NOMO-1 treated with DMSO at 0.1 percent for 48 hours (cell line): ENCODE measurements at regions not wholly inside any gene's neighbourhood (a gene's known extent, or its start where the extent isn't known, plus 50 kb on each side); places are given as distances from the start of the nearest gene placed in this dataset.
A peak's percentile ranks its signal among the peaks of the same experiment; 100 is the strongest.
"Not testable (repeated sequence)": the region's sequence is repeated elsewhere in the genome, so short reads cannot be mapped to it uniquely, and the experiment has no call there.

ENCODE experiments used
- DNase-seq: peaks from one replicate; lab custom pipeline; 2025; ENCODE audit not compliant: unreplicated experiment; lab: John Stamatoyannopoulos, UW

- no peak for DNase-seq
Observed at GRCh38 chr21:35711213-35711612, 349.1 kb downstream of the SETD4 start.

DNA sequence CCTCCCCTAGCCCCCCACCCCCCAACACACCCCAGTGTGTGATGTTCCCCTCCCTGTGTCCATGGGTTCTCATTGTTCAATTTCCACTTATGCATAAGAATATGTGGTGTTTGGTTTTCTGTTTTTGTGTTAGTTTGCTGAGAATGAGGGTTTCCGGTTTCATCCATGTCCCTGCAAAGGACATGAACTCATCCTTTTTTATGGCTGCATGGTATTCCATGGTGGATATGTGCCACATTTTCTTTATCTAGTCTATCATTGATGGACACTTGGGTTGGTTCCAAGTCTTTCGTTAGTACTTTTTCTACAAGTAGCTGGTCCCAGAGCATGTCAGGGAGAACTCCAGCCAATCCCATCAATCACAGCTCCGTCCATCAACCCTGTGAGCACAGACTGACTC lies 350.3 kb downstream of the SETD4 start:
- DNase-seq: not testable (repeated sequence)

GRCh38 chr21:35705888-35706287 lies 354.4 kb downstream of the SETD4 start:
- no peak for DNase-seq

DNA sequence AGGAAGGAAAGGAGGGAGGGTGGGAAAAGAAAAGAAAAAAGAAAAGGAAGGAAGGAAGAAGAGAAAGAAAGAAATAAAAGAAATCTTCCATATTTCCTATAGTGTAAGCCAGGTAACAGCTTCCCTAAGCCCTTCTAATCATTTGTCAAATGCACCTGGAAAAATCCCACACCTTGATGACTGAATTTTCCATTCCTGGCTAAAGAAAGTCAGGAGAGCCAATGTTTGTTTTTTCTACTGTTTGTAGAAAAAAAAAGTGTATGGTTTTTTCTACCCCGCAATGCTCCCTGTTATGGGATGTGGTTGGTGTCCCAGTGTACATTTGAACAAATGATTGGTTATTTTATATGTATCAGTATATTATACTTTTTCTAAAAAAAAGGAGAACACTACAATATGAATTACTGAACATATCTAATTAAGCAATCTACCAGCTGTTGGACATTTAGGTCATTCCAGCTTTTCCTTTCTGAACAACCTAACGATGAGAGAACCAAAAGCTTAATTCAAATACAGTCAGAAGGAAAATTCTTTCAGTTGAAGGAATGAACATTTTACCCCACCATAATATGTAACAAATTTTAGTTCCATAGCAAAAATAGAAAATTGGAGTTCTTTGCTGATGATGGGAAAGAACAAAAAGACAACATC lies 355.0 kb downstream of the SETD4 start:
- no peak for DNase-seq

DNA sequence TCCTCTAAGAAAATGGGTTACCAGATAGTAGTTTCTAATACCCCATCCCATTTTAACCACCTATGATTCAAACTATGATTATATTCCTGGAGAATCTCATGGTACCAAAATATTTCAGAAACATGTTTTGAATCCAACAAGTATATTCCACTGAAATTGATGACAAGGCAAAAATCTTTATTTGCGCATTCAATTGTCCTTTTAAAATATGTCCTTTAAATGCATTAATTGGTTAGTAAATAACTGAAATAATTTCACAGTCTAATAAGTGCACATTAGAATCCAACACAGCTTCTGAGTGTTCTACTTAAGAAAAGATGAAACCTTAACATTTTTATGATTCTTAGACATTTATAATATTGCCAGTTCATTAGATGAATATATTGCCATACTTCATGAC lies 356.6 kb downstream of the SETD4 start:
- DNase-seq: no peak

- DNase-seq: no peak
Observed at GRCh38 chr21:35699361-35699760, 361.0 kb downstream of the SETD4 start.

- peak; percentile 8 for DNase-seq
Observed at GRCh38 chr21:35697321-35697808, 363.0 kb downstream of the SETD4 start.

DNA sequence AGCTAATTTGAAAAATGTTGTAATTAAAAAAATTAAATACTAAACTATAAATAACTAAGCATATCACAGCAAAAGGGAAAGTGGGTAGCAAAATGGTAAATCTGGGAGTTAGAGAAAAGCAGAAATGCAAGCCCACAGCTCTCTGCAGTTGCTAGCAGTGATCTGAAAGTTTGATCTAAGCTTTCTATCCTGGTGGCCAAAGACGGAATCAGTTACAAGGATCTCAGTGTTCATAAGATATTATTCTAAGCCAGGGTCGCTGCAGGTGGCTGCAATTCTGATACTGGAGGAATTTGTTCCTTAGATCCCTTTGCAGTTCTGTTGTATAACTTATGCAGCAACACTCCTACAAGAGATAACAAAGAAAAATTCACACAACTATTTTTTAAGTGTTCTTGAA lies 363.7 kb downstream of the SETD4 start:
- DNase-seq: no peak

GRCh38 chr21:35692311-35692710 lies 368.0 kb downstream of the SETD4 start:
- DNase-seq: no peak

- DNase-seq: no peak
Observed at GRCh38 chr21:35690436-35690835, 369.9 kb downstream of the SETD4 start.

GRCh38 chr21:35686156-35686555 lies 374.2 kb downstream of the SETD4 start:
- no peak for DNase-seq

DNA sequence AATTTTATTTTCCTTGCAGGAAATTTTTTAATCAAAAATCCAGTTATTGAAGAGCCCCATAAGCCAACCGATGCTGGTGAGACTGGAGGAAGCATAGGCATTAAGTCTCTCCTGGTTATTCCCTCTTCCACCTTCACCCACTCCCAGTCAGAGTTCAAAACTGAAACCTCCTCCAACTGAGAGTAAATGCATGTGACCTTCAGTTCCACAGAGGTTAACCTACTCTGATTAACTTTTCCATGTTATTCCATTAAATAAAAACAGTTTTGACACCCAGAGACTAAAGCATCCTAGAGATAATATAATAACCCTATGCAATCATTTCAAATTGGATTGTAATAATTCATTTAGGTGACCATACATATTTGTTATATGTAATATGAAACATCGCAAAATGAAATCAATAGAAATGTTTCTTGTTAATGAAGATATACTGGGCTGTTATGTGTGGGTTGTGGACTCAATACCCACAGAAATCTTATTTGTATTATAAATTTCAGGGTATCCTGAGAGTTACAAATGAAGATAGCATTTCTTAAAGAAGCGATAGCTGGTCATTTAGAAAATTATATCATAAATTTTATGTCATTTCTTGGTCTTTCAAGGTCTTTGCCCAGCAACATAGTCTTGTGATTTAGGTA lies 376.5 kb downstream of the SETD4 start:
- no peak for DNase-seq

DNA sequence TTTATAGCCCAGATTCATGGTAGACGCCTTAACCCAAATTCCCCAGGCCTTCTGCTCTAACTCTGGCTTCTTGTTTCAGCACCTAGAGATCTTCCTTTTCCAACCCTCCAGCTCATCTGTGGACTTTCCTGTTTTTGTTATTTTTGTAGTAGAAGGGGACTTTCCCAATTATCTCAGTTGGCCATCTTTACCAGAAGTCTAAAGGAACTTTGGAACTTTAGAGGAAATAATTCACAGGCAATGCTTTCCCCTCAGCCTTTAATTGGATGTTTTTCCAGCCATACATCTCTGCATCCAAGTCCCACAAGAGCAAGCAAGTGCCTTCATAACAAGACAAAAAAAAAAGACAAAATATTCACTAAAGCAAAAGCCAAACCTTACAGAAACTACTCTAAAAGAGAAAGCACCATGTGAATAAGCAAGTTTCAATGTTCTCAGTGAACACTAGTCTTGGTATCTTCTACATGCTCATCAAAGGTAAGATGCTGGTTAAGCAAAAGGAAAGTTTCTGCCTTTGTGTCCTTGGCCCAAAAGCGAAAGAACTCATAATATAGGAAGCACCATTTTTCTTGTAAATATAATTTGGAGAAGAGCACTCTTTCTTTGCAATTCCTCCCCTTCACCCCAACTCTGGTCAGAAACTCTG lies 377.3 kb downstream of the SETD4 start:
- no peak for DNase-seq

- DNase-seq: no peak
Observed at GRCh38 chr21:35681946-35682345, 378.4 kb downstream of the SETD4 start.

DNA sequence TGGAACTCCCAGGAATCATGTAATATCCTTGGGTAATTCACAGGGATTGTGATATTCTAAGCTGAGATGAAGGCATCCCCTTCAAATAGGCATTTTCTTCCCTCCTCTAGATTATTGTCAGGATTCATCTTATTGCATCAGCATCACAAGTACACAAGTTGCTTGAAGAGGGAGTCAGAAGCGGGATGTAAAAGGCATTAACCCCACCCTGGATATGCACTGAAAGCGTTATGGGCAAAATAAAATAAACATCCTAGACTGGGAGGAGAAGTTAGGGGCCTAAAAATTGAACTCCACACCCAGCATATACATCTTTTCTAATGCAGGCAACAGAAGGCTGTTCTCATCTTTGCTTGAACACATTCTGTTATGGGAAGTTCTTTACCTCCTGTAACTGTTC lies 381.2 kb downstream of the SETD4 start:
- DNase-seq: no peak

- no peak for DNase-seq
Observed at GRCh38 chr21:35678393-35678792, 381.9 kb downstream of the SETD4 start.

DNA sequence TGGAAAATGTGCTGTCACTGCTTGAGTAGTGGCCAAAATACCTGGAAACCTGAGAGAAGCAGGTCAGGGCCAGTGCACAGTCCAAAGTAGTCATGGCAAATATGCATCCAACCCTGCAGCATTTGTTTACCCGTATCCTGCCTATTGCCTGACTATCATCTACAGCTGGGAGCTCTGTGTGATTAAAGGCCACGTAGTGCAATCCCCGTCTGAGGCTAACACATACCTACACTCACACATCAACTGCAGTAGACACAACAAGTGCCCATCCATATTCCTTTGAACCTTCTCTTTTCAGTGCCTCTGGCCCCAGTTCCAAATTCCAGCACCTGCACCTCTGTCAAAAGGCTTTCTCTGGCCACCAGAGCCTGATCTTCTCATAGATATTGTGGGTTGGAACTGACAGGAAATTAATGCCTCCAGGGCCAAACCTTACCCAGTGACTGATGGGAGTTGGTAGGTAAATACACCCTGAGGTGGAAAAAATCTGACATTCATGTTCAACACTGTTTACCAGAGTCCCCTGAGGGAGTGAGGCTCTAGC lies 383.0 kb downstream of the SETD4 start:
- DNase-seq: no peak

- DNase-seq: no peak
Observed at GRCh38 chr21:35674895-35675470, 385.3 kb downstream of the SETD4 start.

DNA sequence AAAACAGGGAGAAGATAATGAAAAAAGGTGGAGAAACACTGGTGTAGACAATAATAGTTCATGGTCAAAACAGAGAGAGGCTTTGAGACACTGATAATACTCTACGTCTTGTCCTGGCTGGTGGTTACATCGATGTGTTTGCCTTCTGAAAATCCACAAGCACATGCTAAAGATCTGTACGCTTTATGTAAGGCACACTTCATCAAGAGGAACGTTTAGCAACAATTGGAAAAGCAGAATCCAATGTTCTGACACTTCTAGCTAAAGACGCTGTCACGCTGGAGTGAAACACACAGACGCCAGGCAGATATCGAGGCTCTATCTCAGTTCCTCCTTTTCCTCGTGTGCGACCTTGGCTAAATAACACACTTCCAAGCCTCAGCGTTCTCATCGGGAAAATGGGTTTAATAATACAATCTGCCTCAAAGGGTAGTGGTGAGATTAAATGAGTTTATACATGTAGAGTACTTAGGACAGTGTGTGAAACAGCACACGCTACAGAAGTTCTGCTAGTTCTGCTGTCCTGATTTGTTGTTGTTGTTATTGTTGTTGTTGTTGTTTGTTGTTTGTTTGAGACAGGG lies 386.1 kb downstream of the SETD4 start:
- no peak for DNase-seq

DNA sequence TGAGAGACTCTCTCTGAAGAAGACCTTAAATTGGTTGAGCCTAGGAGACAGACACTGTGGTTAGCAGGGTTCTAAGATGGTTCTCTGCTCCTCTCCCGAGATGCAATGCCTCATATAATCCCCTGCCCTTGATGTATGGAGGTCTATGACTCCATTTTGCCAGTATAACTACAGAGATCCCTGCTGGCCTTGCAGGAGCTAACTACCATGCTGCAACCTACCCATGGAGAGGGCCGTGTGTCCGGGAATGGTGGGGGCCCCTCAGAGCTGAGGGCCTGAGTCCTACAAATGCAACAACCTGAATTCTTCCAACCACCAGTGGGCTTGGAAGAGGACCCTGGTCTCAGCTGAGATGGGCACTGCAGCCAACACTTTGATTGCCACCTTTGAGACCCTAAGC lies 388.0 kb downstream of the SETD4 start:
- DNase-seq: no peak

GRCh38 chr21:35664683-35665082 lies 395.6 kb downstream of the SETD4 start:
- DNase-seq: no peak
